Esophagus muscularis mucosa (tissue), 4 donors: ENCODE measurements at regions not wholly inside any gene's neighbourhood (a gene's known extent, or its start where the extent isn't known, plus 50 kb on each side); places are given as distances from the start of the nearest gene placed in this dataset.

Source experiments
- DNase-seq: peaks from one replicate; pipeline ENCODE4 v3.0.0-alpha.2; 2017; ENCODE audit errors: extremely low spot score
- H3K27ac ChIP-seq, 4 donors: fragments of 200-600 bp; sonication (generic); replicated peaks in 1 of 4; 1 replicate in 3 of 4; 2 replicates in 1 of 4; pipeline ENCODE4 v1.5.1; 2016 to 2019; ENCODE audit warnings: mild to moderate bottlenecking in 1 of 4
- H3K27me3 ChIP-seq, 4 donors: fragments of 200-600 bp; sonication (generic); one replicate each; pipeline versions ENCODE4 v1.5.1 to v1.6.0; 2016 to 2019
- H3K36me3 ChIP-seq, 4 donors: fragments of 200-600 bp; sonication (generic); one replicate each; pipeline ENCODE4 v1.5.1; 2016 to 2019
- H3K4me1 ChIP-seq, 4 donors: fragments of 200-600 bp; sonication (generic); one replicate each; pipeline ENCODE4 v1.5.1; 2016 to 2019
- H3K4me3 ChIP-seq, 4 donors: fragments of 200-600 bp; sonication (generic); 1 replicate in 2 of 4; 2 replicates in 2 of 4; pipeline ENCODE4 v1.5.1; 2016 to 2019; ENCODE audit warnings: mild to moderate bottlenecking in 4 of 4, moderate library complexity in 1 of 4
- H3K9me3 ChIP-seq, 4 donors: fragments of 200-600 bp; sonication (generic); 1 replicate in 3 of 4; 2 replicates in 1 of 4; pipeline ENCODE4 v1.5.1; 2016 to 2019
- CTCF ChIP-seq, 3 experiments: fragments of 200-600 bp in 2 of 3; fragments of 450-650 bp in 1 of 3; sonication (generic) in 2 of 3; IDR thresholded peaks; one replicate each; pipeline ENCODE4 v1.5.1; 2017 to 2019; ENCODE audit warnings: antibody characterized with exemption in 3 of 3, mild to moderate bottlenecking in 2 of 3, moderate library complexity in 1 of 3
- EP300 ChIP-seq: sonication (generic); formaldehyde crosslinking; IDR thresholded peaks from one replicate; pipeline ENCODE4 v1.6.1; 2017; ENCODE audit warnings: antibody characterized with exemption
- POLR2A ChIP-seq: fragments of 450-650 bp; IDR thresholded peaks from one replicate; pipeline ENCODE4 v1.6.1; 2017; ENCODE audit warnings: antibody characterized with exemption, moderate library complexity, mild to moderate bottlenecking, low read depth
- POLR2AphosphoS5 ChIP-seq, 2 donors: sonication (generic); formaldehyde crosslinking; IDR thresholded peaks; one replicate each; pipeline ENCODE4 v1.6.1; 2017; ENCODE audit warnings: antibody characterized with exemption in 2 of 2
- WGBS: methylation state at CpG from one replicate; pipeline ENCODE4 v1.1.5; 2018; 5-methylcytosine and 5-hydroxymethylcytosine counted together
- intact Hi-C: fragments of 100-400 bp; cut with DNase I; formaldehyde crosslinking; loops from one replicate; pipeline ENCODE4 v1.15.1; 2023

GRCh38 chr2:146916914-146917313, 927.9 kb upstream of the ACVR2A start:
- Histone ChIP-seq H3K36me3 (no peaks in the 10 kb centered on the region), H3K27me3 (no peaks in the 10 kb centered on the region), H3K4me1 (peaks cover 0 to 6% (median 0%) of the 10 kb centered on the region in 4 donors), H3K4me3 (no peak overlapping the region), H3K27ac (no peak overlapping the region), H3K9me3 (no peaks in the 10 kb centered on the region)
- TF ChIP-seq POLR2A (no peak), POLR2AphosphoS5 (IDR thresholded peaks at IDR 0.05) (no peak), CTCF (IDR thresholded peaks at IDR 0.05) (no peak), EP300 (no peak)
- 93% methylated on average over 7 of the region's 7 CpGs for WGBS
- no peak for DNase-seq
- intact Hi-C loops, result no loop called here

GRCh38 chr2:146913476-146913875, 931.4 kb upstream of the ACVR2A start:
- no peak for TF ChIP-seq POLR2A
- TF ChIP-seq POLR2AphosphoS5 (IDR thresholded peaks at IDR 0.05), result no peak
- TF ChIP-seq CTCF (IDR thresholded peaks at IDR 0.05), result no peak
- TF ChIP-seq EP300, result no peak
- intact Hi-C loops, result no loop called here
- WGBS, result 94% methylated on average over 3 of the region's 3 CpGs

GRCh38 chr2:146912536-146912935, 932.3 kb upstream of the ACVR2A start:
- WGBS, result 80% methylated on average over 3 of the region's 3 CpGs
- H3K36me3 ChIP-seq, result no peaks in the 10 kb centered on the region
- no peaks in the 10 kb centered on the region for H3K27me3 ChIP-seq
- peaks cover 0 to 4% (median 0%) of the 10 kb centered on the region in 4 donors for H3K4me1 ChIP-seq
- H3K27ac ChIP-seq, result no peak overlapping the region
- TF ChIP-seq POLR2AphosphoS5 (IDR thresholded peaks at IDR 0.05) (no peak), CTCF (IDR thresholded peaks at IDR 0.05) (no peak), POLR2A (no peak), EP300 (no peak)
- DNase-seq, result no peak
- H3K4me3 ChIP-seq, result no peak overlapping the region
- intact Hi-C loops, result no loop called here
- no peaks in the 10 kb centered on the region for H3K9me3 ChIP-seq

More at GRCh38 chr2:146913476-146913875, 931.4 kb upstream of the ACVR2A start:
- no peak overlapping the region for H3K27ac ChIP-seq
- H3K4me1 ChIP-seq, result peaks cover 0 to 6% (median 0%) of the 10 kb centered on the region in 4 donors
- H3K27me3 ChIP-seq, result no peaks in the 10 kb centered on the region
- no peaks in the 10 kb centered on the region for H3K9me3 ChIP-seq
- H3K4me3 ChIP-seq, result no peak overlapping the region
- no peaks in the 10 kb centered on the region for H3K36me3 ChIP-seq
- no peak for DNase-seq

GRCh38 chr2:146908776-146909175, 936.1 kb upstream of the ACVR2A start:
- no peak overlapping the region for H3K4me3 ChIP-seq
- H3K36me3 ChIP-seq, result no peaks in the 10 kb centered on the region
- intact Hi-C loops, result loop anchor here (5.0 kb wide), 1 partner anchor 724 kb away; no protein-coding TSS in a partner anchor
- no peak for DNase-seq
- H3K4me1 ChIP-seq, result no peaks in the 10 kb centered on the region
- TF ChIP-seq POLR2AphosphoS5 (IDR thresholded peaks at IDR 0.05) (no peak), POLR2A (no peak), CTCF (IDR thresholded peaks at IDR 0.05) (no peak), EP300 (no peak)
- no peak overlapping the region for H3K27ac ChIP-seq
- H3K27me3 ChIP-seq, result no peaks in the 10 kb centered on the region
- H3K9me3 ChIP-seq, result no peaks in the 10 kb centered on the region
- WGBS, result 72% methylated on average over 3 of the region's 3 CpGs

- TF ChIP-seq POLR2A (no peak), POLR2AphosphoS5 (IDR thresholded peaks at IDR 0.05) (no peak), EP300 (no peak), CTCF (IDR thresholded peaks at IDR 0.05) (no peak)
- no peaks in the 10 kb centered on the region for H3K27me3 ChIP-seq
- 39% methylated on average over 1 of the region's 1 CpG for WGBS
- H3K4me3 ChIP-seq, result no peak overlapping the region
- H3K4me1 ChIP-seq, result peaks cover 0 to 9% (median 0%) of the 10 kb centered on the region in 4 donors
- no peak for DNase-seq
- no peaks in the 10 kb centered on the region for H3K9me3 ChIP-seq
- H3K27ac ChIP-seq, result no peak overlapping the region
- intact Hi-C loops, result no loop called here
- H3K36me3 ChIP-seq, result no peaks in the 10 kb centered on the region
Observed at GRCh38 chr2:146898083-146898482, 946.7 kb upstream of the ACVR2A start.
